ENCODE measurements at regions not wholly inside any gene's neighbourhood (a gene's known extent, or its start where the extent isn't known, plus 50 kb on each side); places are given as distances from the start of the nearest gene placed in this dataset.
A peak's percentile ranks its signal among the peaks of the same experiment; 100 is the strongest.

GRCh38 chr3:34200576-34200975, 402.1 kb downstream of the PDCD6IP start:
- DNase-seq: no peak

- no peak for DNase-seq
Measured at GRCh38 chr3:34202975-34203374, 404.5 kb downstream of the PDCD6IP start.

GRCh38 chr3:34203386-34203785, 405.0 kb downstream of the PDCD6IP start:
- no peak for DNase-seq

- DNase-seq: no peak
Measured at GRCh38 chr3:34207002-34207401, 408.6 kb downstream of the PDCD6IP start.

GRCh38 chr3:34207806-34208205, 409.4 kb downstream of the PDCD6IP start:
- DNase-seq: no peak

- DNase-seq: no peak
Measured at GRCh38 chr3:34212175-34212574, 413.7 kb downstream of the PDCD6IP start.

GRCh38 chr3:34212656-34213055, 414.2 kb downstream of the PDCD6IP start:
- DNase-seq: no peak

GRCh38 chr3:34213478-34213877, 415.0 kb downstream of the PDCD6IP start:
- no peak for DNase-seq

- no peak for DNase-seq
Measured at GRCh38 chr3:34216711-34217335, 418.4 kb downstream of the PDCD6IP start.

- DNase-seq: no peak
Measured at GRCh38 chr3:34218706-34219385, 420.4 kb downstream of the PDCD6IP start.

- no peak for DNase-seq
Measured at GRCh38 chr3:34219556-34219955, 421.1 kb downstream of the PDCD6IP start.

- DNase-seq: no peak
Measured at GRCh38 chr3:34225821-34226366, 427.5 kb downstream of the PDCD6IP start.

GRCh38 chr3:34229876-34230275, 431.4 kb downstream of the PDCD6IP start:
- no peak for DNase-seq

GRCh38 chr3:34235096-34235495, 436.7 kb downstream of the PDCD6IP start:
- DNase-seq: no peak

- no peak for DNase-seq
Measured at GRCh38 chr3:34237946-34238345, 439.5 kb downstream of the PDCD6IP start.

- DNase-seq: no peak
Measured at GRCh38 chr3:34238407-34238806, 440.0 kb downstream of the PDCD6IP start.

GRCh38 chr3:34239287-34239686, 440.9 kb downstream of the PDCD6IP start:
- no peak for DNase-seq

- DNase-seq: no peak
Measured at GRCh38 chr3:34239875-34240274, 441.4 kb downstream of the PDCD6IP start.

- DNase-seq: no peak
Measured at GRCh38 chr3:34247401-34247800, 449.0 kb downstream of the PDCD6IP start.

GRCh38 chr3:34248352-34248751, 449.9 kb downstream of the PDCD6IP start:
- DNase-seq: no peak

- DNase-seq: no peak
Measured at GRCh38 chr3:34254285-34254684, 455.9 kb downstream of the PDCD6IP start.

GRCh38 chr3:34256021-34256420, 457.6 kb downstream of the PDCD6IP start:
- DNase-seq: peak in 1 of 2 experiments; percentile 18

- DNase-seq: no peak
Measured at GRCh38 chr3:34256791-34257190, 458.4 kb downstream of the PDCD6IP start.

- no peak for DNase-seq
Measured at GRCh38 chr3:34258271-34258998, 460.0 kb downstream of the PDCD6IP start.

Measured in NCI-H187 (cell line).